ENCODE measurements at regions not wholly inside any gene's neighbourhood (a gene's known extent, or its start where the extent isn't known, plus 50 kb on each side); places are given as distances from the start of the nearest gene placed in this dataset.
"Not testable (repeated sequence)": the region's sequence is repeated elsewhere in the genome, so short reads cannot be mapped to it uniquely, and the experiment has no call there.

DNA sequence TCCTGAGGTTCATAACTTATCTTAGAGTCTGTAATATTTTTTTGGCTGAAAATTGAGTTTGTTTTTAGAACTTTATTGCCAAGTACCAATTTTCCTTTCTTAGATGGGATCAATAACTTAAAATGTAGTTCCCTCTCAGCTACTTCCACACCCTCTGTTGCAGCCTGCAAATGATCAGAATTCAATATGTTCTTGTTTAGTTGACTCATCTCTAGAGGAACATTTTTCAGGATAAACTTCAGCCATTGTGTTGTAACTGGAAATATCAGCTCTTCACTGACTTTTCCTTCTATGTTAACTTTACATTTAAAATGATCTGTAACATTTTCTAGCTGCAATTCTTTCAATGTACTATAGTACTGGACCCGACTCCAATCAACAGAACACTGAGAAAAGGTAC is 115.7 kb downstream of the ESM1 start:
- H3K9me3 ChIP-seq (ENCODE audit: control insufficient read depth, insufficient read depth, low read length): no peaks in the 10 kb centered on the region
- DNase-seq (ENCODE audit: low read depth, low spot score): no peak
- H3K4me1 ChIP-seq (ENCODE audit: control insufficient read depth, insufficient read depth, low read length): no peaks in the 10 kb centered on the region
- no peak overlapping the region for H3K27ac ChIP-seq (ENCODE audit: low read length)
- H3K36me3 ChIP-seq (ENCODE audit: control insufficient read depth, insufficient read depth, low read length): no peaks in the 10 kb centered on the region
- H3K4me3 ChIP-seq (ENCODE audit: low read length): no peak overlapping the region
- no peaks in the 10 kb centered on the region for H3K27me3 ChIP-seq (ENCODE audit: control insufficient read depth, insufficient read depth, low read length)
- WGBS (ENCODE audit: insufficient coverage, insufficient read length): no CpG with 5 or more reads among the region's 1 CpG

GRCh38 chr5:54868511-54869483 is 116.6 kb downstream of the ESM1 start:
- Histone ChIP-seq H3K36me3 (ENCODE audit: control insufficient read depth, insufficient read depth, low read length) (no peaks in the 10 kb centered on the region), H3K9me3 (ENCODE audit: control insufficient read depth, insufficient read depth, low read length) (no peaks in the 10 kb centered on the region), H3K27ac (ENCODE audit: low read length) (no peak overlapping the region), H3K4me1 (ENCODE audit: control insufficient read depth, insufficient read depth, low read length) (no peaks in the 10 kb centered on the region), H3K27me3 (ENCODE audit: control insufficient read depth, insufficient read depth, low read length) (no peaks in the 10 kb centered on the region), H3K4me3 (ENCODE audit: low read length) (no peak overlapping the region)
- WGBS (ENCODE audit: insufficient coverage, insufficient read length): no CpG with 5 or more reads among the region's 12 CpGs
- no peak for DNase-seq (ENCODE audit: low read depth, low spot score)

DNA sequence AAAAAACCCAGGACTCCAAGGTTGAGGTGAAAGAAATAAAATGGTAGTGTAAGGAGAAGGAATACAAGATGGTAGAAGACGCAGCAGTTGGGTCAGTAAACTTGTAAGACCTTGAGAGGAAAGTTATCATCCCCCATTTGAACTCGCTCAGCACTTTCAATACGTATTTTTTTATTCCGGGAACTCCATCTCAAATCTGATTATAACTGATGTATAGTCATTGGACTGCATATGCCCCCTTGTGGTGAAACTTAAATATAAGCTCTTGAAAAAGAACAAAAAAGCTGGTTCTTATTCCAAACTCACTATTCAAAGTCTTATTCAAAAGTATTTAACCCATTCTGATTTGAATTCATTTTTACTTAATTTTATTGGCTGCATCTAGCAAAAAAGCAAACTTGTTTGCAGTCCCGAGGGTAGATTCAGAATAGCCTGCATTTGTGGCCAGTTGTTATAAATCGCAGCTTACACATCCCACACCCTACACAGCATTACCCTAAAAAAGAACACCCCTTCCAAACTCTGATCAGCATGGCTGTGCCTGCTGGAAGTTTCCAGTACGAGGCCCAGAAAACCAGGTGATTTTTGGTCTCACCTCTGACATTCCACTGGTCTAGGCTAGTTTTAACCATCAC is 118.0 kb downstream of the ESM1 start:
- no peak for DNase-seq (ENCODE audit: low read depth, low spot score)

GRCh38 chr5:54864911-54865515 is 120.4 kb downstream of the ESM1 start:
- H3K27me3 ChIP-seq (ENCODE audit: control insufficient read depth, insufficient read depth, low read length); H3K27ac ChIP-seq (ENCODE audit: low read length); H3K4me1 ChIP-seq (ENCODE audit: control insufficient read depth, insufficient read depth, low read length); H3K36me3 ChIP-seq (ENCODE audit: control insufficient read depth, insufficient read depth, low read length); H3K9me3 ChIP-seq (ENCODE audit: control insufficient read depth, insufficient read depth, low read length); DNase-seq (ENCODE audit: low read depth, low spot score); H3K4me3 ChIP-seq (ENCODE audit: low read length): not testable (repeated sequence)
- WGBS (ENCODE audit: insufficient coverage, insufficient read length): no CpG with 5 or more reads among the region's 44 CpGs

More for the DNA sequence above, 118.0 kb downstream of the ESM1 start:
- H3K27me3 ChIP-seq (ENCODE audit: control insufficient read depth, insufficient read depth, low read length): no peaks in the 10 kb centered on the region
- no peaks in the 10 kb centered on the region for H3K36me3 ChIP-seq (ENCODE audit: control insufficient read depth, insufficient read depth, low read length)
- H3K9me3 ChIP-seq (ENCODE audit: control insufficient read depth, insufficient read depth, low read length): no peaks in the 10 kb centered on the region
- no peaks in the 10 kb centered on the region for H3K4me1 ChIP-seq (ENCODE audit: control insufficient read depth, insufficient read depth, low read length)
- H3K4me3 ChIP-seq (ENCODE audit: low read length): no peak overlapping the region
- no peak overlapping the region for H3K27ac ChIP-seq (ENCODE audit: low read length)
- no CpG with 5 or more reads among the region's 7 CpGs for WGBS (ENCODE audit: insufficient coverage, insufficient read length)

DNA sequence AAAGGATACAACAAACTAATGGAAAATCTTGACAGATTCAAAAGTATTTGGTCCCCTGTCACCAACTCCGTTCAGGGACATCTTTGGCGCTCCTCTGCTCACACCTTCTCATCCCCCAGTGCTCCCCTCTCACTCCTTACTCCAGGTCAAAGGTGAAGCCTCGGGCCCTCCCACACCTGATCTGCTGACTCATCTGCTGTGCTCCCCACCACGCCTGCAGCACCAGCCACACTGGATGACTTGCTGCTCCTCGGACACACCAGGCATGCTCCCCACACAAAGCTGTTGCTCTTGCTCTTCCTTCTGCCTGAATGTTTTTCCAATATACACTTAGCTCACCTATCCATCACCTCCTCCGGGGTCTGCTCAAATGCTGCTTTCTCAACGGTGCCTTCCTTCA is 123.4 kb downstream of the ESM1 start:
- H3K27ac ChIP-seq (ENCODE audit: low read length): no peak overlapping the region
- DNase-seq (ENCODE audit: low read depth, low spot score): no peak
- WGBS (ENCODE audit: insufficient coverage, insufficient read length): no CpG with 5 or more reads among the region's 7 CpGs

DNA sequence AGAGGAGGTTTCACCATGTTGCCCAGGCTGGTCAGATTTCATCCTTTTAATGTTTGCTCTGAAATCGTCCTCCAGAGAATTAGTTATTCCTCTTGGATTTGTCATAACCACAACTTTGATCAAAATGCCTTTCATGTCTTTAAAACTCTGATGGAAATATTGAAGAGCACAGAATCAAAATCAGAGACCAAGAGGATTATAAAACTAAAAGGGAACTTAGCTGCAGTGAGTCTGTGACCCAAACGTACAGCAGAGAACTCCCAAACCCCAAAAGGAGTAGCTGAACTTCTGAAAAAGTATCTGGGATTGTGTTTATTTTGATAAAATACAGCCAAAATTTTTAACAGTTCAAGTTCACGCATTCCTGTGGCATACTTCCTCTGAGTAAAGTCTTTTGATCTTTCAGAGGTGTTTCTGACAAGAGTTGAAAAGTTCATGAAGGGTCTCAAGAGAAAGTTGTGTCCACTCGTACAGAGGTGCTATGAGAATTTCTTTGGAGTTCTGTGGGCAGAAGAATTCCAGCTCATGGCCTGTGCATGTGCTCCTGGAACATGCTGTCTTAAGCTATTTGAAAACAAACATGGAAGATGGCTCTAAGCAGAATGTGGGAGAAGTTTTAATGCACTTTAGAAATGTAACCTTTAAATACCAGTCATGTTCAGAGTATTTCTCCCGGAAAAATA is 124.0 kb downstream of the ESM1 start:
- Histone ChIP-seq H3K36me3 (ENCODE audit: control insufficient read depth, insufficient read depth, low read length) (no peaks in the 10 kb centered on the region), H3K4me1 (ENCODE audit: control insufficient read depth, insufficient read depth, low read length) (peaks cover 2% of the 10 kb centered on the region; the same call in 1 of the 2 replicates), H3K4me3 (ENCODE audit: low read length) (no peak overlapping the region), H3K9me3 (ENCODE audit: control insufficient read depth, insufficient read depth, low read length) (no peaks in the 10 kb centered on the region), H3K27ac (ENCODE audit: low read length) (no peak overlapping the region), H3K27me3 (ENCODE audit: control insufficient read depth, insufficient read depth, low read length) (no peaks in the 10 kb centered on the region)
- WGBS (ENCODE audit: insufficient coverage, insufficient read length): no CpG with 5 or more reads among the region's 5 CpGs
- DNase-seq (ENCODE audit: low read depth, low spot score): no peak

More for the DNA sequence above, 123.4 kb downstream of the ESM1 start:
- peaks cover 2% of the 10 kb centered on the region; the same call in 1 of the 2 replicates for H3K4me1 ChIP-seq (ENCODE audit: control insufficient read depth, insufficient read depth, low read length)
- no peak overlapping the region for H3K4me3 ChIP-seq (ENCODE audit: low read length)
- no peaks in the 10 kb centered on the region for H3K9me3 ChIP-seq (ENCODE audit: control insufficient read depth, insufficient read depth, low read length)
- H3K27me3 ChIP-seq (ENCODE audit: control insufficient read depth, insufficient read depth, low read length): no peaks in the 10 kb centered on the region
- H3K36me3 ChIP-seq (ENCODE audit: control insufficient read depth, insufficient read depth, low read length): no peaks in the 10 kb centered on the region

DNA sequence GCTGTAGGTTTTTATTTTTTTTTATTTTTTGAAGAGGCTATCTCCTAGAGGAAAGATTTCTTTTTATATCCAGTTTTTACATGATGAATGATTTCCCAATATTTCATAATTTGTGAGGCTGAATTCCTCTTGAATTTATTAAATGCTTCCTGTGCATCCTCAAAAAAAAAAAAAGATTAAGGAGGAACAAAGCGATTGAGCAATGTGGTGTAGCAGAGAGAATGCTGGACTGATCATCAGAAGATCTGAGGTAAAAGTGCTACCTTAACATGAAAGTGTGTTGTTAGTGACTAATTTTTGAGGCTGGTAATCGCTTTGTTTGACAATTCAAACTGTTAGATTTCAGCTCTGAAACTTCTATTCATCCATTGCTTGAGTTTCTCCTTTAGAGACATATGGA is 125.1 kb downstream of the ESM1 start:
- WGBS (ENCODE audit: insufficient coverage, insufficient read length): no CpG with 5 or more reads among the region's 2 CpGs
- no peaks in the 10 kb centered on the region for H3K27me3 ChIP-seq (ENCODE audit: control insufficient read depth, insufficient read depth, low read length)
- H3K9me3 ChIP-seq (ENCODE audit: control insufficient read depth, insufficient read depth, low read length): no peaks in the 10 kb centered on the region
- peaks cover 2% of the 10 kb centered on the region; the same call in 1 of the 2 replicates for H3K4me1 ChIP-seq (ENCODE audit: control insufficient read depth, insufficient read depth, low read length)
- no peak overlapping the region for H3K27ac ChIP-seq (ENCODE audit: low read length)
- H3K36me3 ChIP-seq (ENCODE audit: control insufficient read depth, insufficient read depth, low read length): no peaks in the 10 kb centered on the region
- no peak for DNase-seq (ENCODE audit: low read depth, low spot score)
- no peak overlapping the region for H3K4me3 ChIP-seq (ENCODE audit: low read length)

- Histone ChIP-seq H3K27ac (ENCODE audit: low read length) (no peak overlapping the region), H3K4me1 (ENCODE audit: control insufficient read depth, insufficient read depth, low read length) (peaks cover 2% of the 10 kb centered on the region; the same call in 1 of the 2 replicates), H3K27me3 (ENCODE audit: control insufficient read depth, insufficient read depth, low read length) (no peaks in the 10 kb centered on the region), H3K4me3 (ENCODE audit: low read length) (no peak overlapping the region), H3K9me3 (ENCODE audit: control insufficient read depth, insufficient read depth, low read length) (no peaks in the 10 kb centered on the region), H3K36me3 (ENCODE audit: control insufficient read depth, insufficient read depth, low read length) (no peaks in the 10 kb centered on the region)
- DNase-seq (ENCODE audit: low read depth, low spot score): no peak
These were observed 126.1 kb downstream of the ESM1 start for GRCh38 chr5:54859316-54859715.

- Histone ChIP-seq H3K4me3 (ENCODE audit: low read length) (no peak overlapping the region), H3K27ac (ENCODE audit: low read length) (no peak overlapping the region), H3K9me3 (ENCODE audit: control insufficient read depth, insufficient read depth, low read length) (no peaks in the 10 kb centered on the region), H3K4me1 (ENCODE audit: control insufficient read depth, insufficient read depth, low read length) (no peaks in the 10 kb centered on the region), H3K36me3 (ENCODE audit: control insufficient read depth, insufficient read depth, low read length) (no peaks in the 10 kb centered on the region), H3K27me3 (ENCODE audit: control insufficient read depth, insufficient read depth, low read length) (no peaks in the 10 kb centered on the region)
- DNase-seq (ENCODE audit: low read depth, low spot score): no peak
- no CpG with 5 or more reads among the region's 5 CpGs for WGBS (ENCODE audit: insufficient coverage, insufficient read length)
These were observed 130.4 kb downstream of the ESM1 start for GRCh38 chr5:54854883-54855581.

DNA sequence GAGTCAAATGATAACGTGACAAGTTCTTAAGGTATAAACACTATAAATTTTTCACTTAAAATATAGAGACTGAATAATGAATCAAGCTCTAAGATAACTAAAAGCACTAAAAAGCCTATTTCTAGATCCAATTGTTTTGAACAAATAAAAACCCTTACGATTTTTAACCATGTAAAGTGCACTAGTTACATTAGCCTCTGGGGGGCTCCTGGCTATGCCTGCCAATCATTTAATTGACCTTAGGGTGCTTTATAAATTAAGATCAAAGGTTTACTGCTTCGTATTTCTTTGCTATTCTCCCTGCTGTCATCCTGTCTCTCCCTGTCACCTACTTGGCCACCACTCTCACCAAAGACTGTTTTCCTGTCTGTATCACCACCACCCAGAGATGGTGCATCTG is 133.4 kb downstream of the ESM1 start:
- H3K27ac ChIP-seq (ENCODE audit: low read length): no peak overlapping the region
- H3K27me3 ChIP-seq (ENCODE audit: control insufficient read depth, insufficient read depth, low read length): no peaks in the 10 kb centered on the region
- no peaks in the 10 kb centered on the region for H3K36me3 ChIP-seq (ENCODE audit: control insufficient read depth, insufficient read depth, low read length)
- no peak overlapping the region for H3K4me3 ChIP-seq (ENCODE audit: low read length)
- no peaks in the 10 kb centered on the region for H3K9me3 ChIP-seq (ENCODE audit: control insufficient read depth, insufficient read depth, low read length)
- no peak for DNase-seq (ENCODE audit: low read depth, low spot score)
- no CpG with 5 or more reads among the region's 3 CpGs for WGBS (ENCODE audit: insufficient coverage, insufficient read length)
- no peaks in the 10 kb centered on the region for H3K4me1 ChIP-seq (ENCODE audit: control insufficient read depth, insufficient read depth, low read length)
